SK-N-SH (cell line): ENCODE measurements at regions not wholly inside any gene's neighbourhood (a gene's known extent, or its start where the extent isn't known, plus 50 kb on each side); places are given as distances from the start of the nearest gene placed in this dataset.

Experiments used
- CTCF ChIA-PET: fragments of 300-600, 350-600 bp; formaldehyde crosslinking; extraction: SDS; loops from one replicate; lab custom pipeline; 2021; lab: Yijun Ruan, JAX
- POLR2A ChIA-PET: fragments of 350-600 bp; sonication (Branson Sonifier 250); formaldehyde crosslinking; extraction: SDS; loops from one replicate; lab custom pipeline; 2020; ENCODE audit warnings: antibody characterized with exemption, inconsistent platforms; lab: Yijun Ruan, JAX
- DNase-seq: peaks from one replicate; pipeline ENCODE4 v3.0.0; 2012
- H2AFZ ChIP-seq: fragments of 200-600 bp; sonication (generic); 2 replicates; pipeline ENCODE4 v1.8.1; 2016; ENCODE audit warnings: antibody characterized with exemption, mild to moderate bottlenecking, low read depth
- H3F3A ChIP-seq: fragments of 200-600 bp; sonication (generic); replicated peaks from 2 replicates; pipeline ENCODE3; 2016; ENCODE audit warnings: antibody characterized with exemption, mild to moderate bottlenecking; ENCODE audit not compliant: insufficient read depth
- H3K27ac ChIP-seq, 2 experiments: fragments of 200-500 bp in 1 of 2; fragments of 200-600 bp in 1 of 2; sonication (Bioruptor generic) in 1 of 2; sonication (generic), shearing (Covaris generic) in 1 of 2; 2 replicates each; pipeline versions ENCODE4 v1.5.1 to v1.6.1; 2014 to 2016; ENCODE audit warnings: low read depth in 2 of 2, inconsistent platforms in 1 of 2, low read length in 1 of 2, mild to moderate bottlenecking in 1 of 2, mixed read lengths in 1 of 2
- H3K27me3 ChIP-seq: fragments of 200-600 bp; sonication (generic), shearing (Covaris generic); 2 replicates; pipeline ENCODE4 v1.6.1; 2016; ENCODE audit warnings: mixed run types; ENCODE audit not compliant: insufficient read depth
- H3K36me3 ChIP-seq, 2 experiments: fragments of 200-500 bp in 1 of 2; fragments of 200-600 bp in 1 of 2; sonication (Bioruptor generic) in 1 of 2; sonication (generic) in 1 of 2; replicated peaks in 1 of 2; 2 replicates each; pipeline versions ENCODE3 to v1.5.1; 2014 to 2016; ENCODE audit warnings: low read length in 1 of 2, mild to moderate bottlenecking in 1 of 2; ENCODE audit not compliant: insufficient read depth in 2 of 2, control insufficient read depth in 1 of 2
- H3K4me1 ChIP-seq, 2 experiments: fragments of 200-500 bp in 1 of 2; fragments of 200-600 bp in 1 of 2; sonication (Bioruptor generic) in 1 of 2; sonication (generic), shearing (Covaris generic) in 1 of 2; 2 replicates each; pipeline versions ENCODE4 v1.5.1 to v1.6.1; 2014 to 2016; ENCODE audit warnings: low read depth in 1 of 2, low read length in 1 of 2, mixed run types in 1 of 2; ENCODE audit not compliant: insufficient read depth in 2 of 2, control insufficient read depth in 1 of 2
- H3K4me2 ChIP-seq: fragments of 200-600 bp; sonication (generic), shearing (Covaris generic); 2 replicates; pipeline ENCODE4 v1.6.1; 2017; ENCODE audit warnings: mixed run types
- H3K4me3 ChIP-seq, 2 experiments: fragments of 200-500 bp in 1 of 2; fragments of 200-600 bp in 1 of 2; sonication (Bioruptor generic) in 1 of 2; sonication (generic), shearing (Covaris generic) in 1 of 2; 2 replicates each; pipeline versions ENCODE4 v1.5.1 to v1.8.1; 2014 to 2016; ENCODE audit warnings: low read depth in 2 of 2, inconsistent platforms in 1 of 2, low read length in 1 of 2, mild to moderate bottlenecking in 1 of 2, mixed read lengths in 1 of 2, moderate library complexity in 1 of 2
- H3K79me2 ChIP-seq: fragments of 200-600 bp; sonication (generic); 2 replicates; pipeline ENCODE4 v1.8.1; 2017; ENCODE audit warnings: mild to moderate bottlenecking; ENCODE audit not compliant: insufficient read depth
- H3K9ac ChIP-seq: fragments of 200-600 bp; sonication (generic); 2 replicates; pipeline ENCODE4 v1.6.1; 2017; ENCODE audit warnings: mixed run types
- H3K9me2 ChIP-seq: fragments of 200-600 bp; sonication (generic); 2 replicates; pipeline ENCODE4 v1.6.1; 2017; ENCODE audit warnings: mixed run types
- H3K9me3 ChIP-seq: fragments of 200-600 bp; sonication (generic); 2 replicates; pipeline ENCODE4 v1.6.1; 2017; ENCODE audit warnings: mixed run types, mild to moderate bottlenecking, moderate library complexity
- H4K20me1 ChIP-seq: fragments of 200-600 bp; sonication (generic); 2 replicates; pipeline ENCODE4 v1.6.1; 2017; ENCODE audit warnings: mild to moderate bottlenecking, mixed run types; ENCODE audit not compliant: insufficient read depth
- CHD2 ChIP-seq: fragments of 150-350 bp; IDR thresholded peaks from 2 replicates; pipeline ENCODE4 v1.6.1; 2018; ENCODE audit warnings: low read length; ENCODE audit not compliant: partially characterized antibody
- CTCF ChIP-seq: fragments of 200-600 bp; sonication (generic); IDR thresholded peaks from 2 replicates; pipeline ENCODE4 v1.6.1; 2017; ENCODE audit warnings: antibody characterized with exemption, mild to moderate bottlenecking, moderate library complexity
- EZH2phosphoT487 ChIP-seq: fragments of 200-600 bp; sonication (generic); IDR thresholded peaks from 2 replicates; pipeline ENCODE4 v1.6.1; 2017; ENCODE audit warnings: low read depth, mixed run types, mild to moderate bottlenecking, antibody characterized with exemption, moderate library complexity, borderline replicate concordance
- FOXJ3 ChIP-seq: sonication (generic); formaldehyde crosslinking; IDR thresholded peaks from 2 replicates; pipeline ENCODE4 v1.5.1; 2020; ENCODE audit warnings: mild to moderate bottlenecking, missing genetic modification reagents
- GABPA ChIP-seq: IDR thresholded peaks from 2 replicates; pipeline ENCODE4 v1.4.0; 2012; ENCODE audit warnings: low read depth, mild to moderate bottlenecking
- GATA2 ChIP-seq: sonication (generic); formaldehyde crosslinking; IDR thresholded peaks from 2 replicates; pipeline ENCODE4 v1.5.0; 2020; ENCODE audit warnings: mild to moderate bottlenecking, missing genetic modification reagents
- JUND ChIP-seq: IDR thresholded peaks from 2 replicates; pipeline ENCODE4 v1.4.0; 2012
- MEF2A ChIP-seq: IDR thresholded peaks from 2 replicates; pipeline ENCODE4 v1.4.0; 2012; ENCODE audit warnings: low read depth, borderline replicate concordance
- POLR2AphosphoS5 ChIP-seq: IDR thresholded peaks from 2 replicates; pipeline ENCODE4 v1.6.1; 2012; ENCODE audit warnings: low read depth, low read length
- REST ChIP-seq: IDR thresholded peaks from 2 replicates; pipeline ENCODE4 v1.6.1; 2012; ENCODE audit warnings: mild to moderate bottlenecking, low read depth, low read length, moderate library complexity
- RXRA ChIP-seq: IDR thresholded peaks from 2 replicates; pipeline ENCODE4 v1.4.0; 2012; ENCODE audit warnings: low read depth, mild to moderate bottlenecking, borderline replicate concordance
- SIN3A ChIP-seq: IDR thresholded peaks from 2 replicates; pipeline ENCODE4 v1.6.1; 2012; ENCODE audit warnings: low read depth, mild to moderate bottlenecking, low read length, moderate library complexity, borderline replicate concordance
- TAF1 ChIP-seq: IDR thresholded peaks from 2 replicates; pipeline ENCODE4 v1.6.1; 2012; ENCODE audit warnings: low read depth, mild to moderate bottlenecking, low read length, moderate library complexity, borderline replicate concordance
- USF1 ChIP-seq: IDR thresholded peaks from 2 replicates; pipeline ENCODE4 v1.4.0; 2012; ENCODE audit warnings: low read depth, borderline replicate concordance
- USF2 ChIP-seq: fragments of 150-350 bp; IDR thresholded peaks from 2 replicates; pipeline ENCODE4 v1.6.1; 2017; ENCODE audit warnings: antibody characterized with exemption, low read length, low read depth, borderline replicate concordance
- YY1 ChIP-seq: IDR thresholded peaks from 2 replicates; pipeline ENCODE4 v1.4.0; 2012; ENCODE audit warnings: low read depth, mild to moderate bottlenecking
- WGBS: methylation state at CpG from one replicate; pipeline ENCODE4 v1.1.6; 2017; ENCODE audit warnings: low lambda C conversion rate; 5-methylcytosine and 5-hydroxymethylcytosine counted together
- TF ChIP-seq, protein P1 (sequence below): fragments of 150-350 bp; IDR thresholded peaks from 2 replicates; pipeline ENCODE4 v1.6.1; 2016; ENCODE audit warnings: mild to moderate bottlenecking, low read depth, low read length

DNA sequence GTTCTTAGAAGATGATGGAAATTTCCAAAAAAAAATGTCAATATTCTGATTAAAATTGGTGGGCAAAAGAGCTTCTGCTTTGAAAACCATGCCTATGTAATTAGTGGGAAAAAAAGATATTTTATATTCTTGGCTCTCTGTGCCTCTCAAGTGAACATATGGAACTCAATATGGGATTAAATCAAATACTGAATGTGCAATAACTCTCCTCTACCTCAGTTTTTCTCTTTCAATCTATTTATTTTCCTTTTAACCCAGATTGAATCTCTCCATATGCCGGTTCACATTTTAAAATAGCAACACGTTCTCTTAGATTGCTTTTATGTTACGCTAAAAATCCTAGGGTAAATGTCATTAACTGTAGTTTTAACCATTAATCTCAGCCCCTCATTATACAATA is 224.2 kb upstream of the PABPC4L start:
- H4K20me1 ChIP-seq: no peaks in the 10 kb centered on the region
- no peak overlapping the region for H3K4me2 ChIP-seq
- no peaks in the 10 kb centered on the region for H3K27me3 ChIP-seq
- H2AFZ ChIP-seq: no peak overlapping the region
- no peaks in the 10 kb centered on the region for H3K36me3 ChIP-seq
- POLR2A ChIA-PET: no interaction called here
- no peaks in the 10 kb centered on the region for H3F3A ChIP-seq
- WGBS: 21% methylated on average over 3 of the region's 3 CpGs
- no peaks in the 10 kb centered on the region for H3K79me2 ChIP-seq
- no peaks in the 10 kb centered on the region for H3K9me2 ChIP-seq
- no peak for DNase-seq
- no peak overlapping the region for H3K9ac ChIP-seq
- TF ChIP-seq FOXJ3 (CRISPR knock-in tag): no peak
- no peak for TF ChIP-seq YY1
- TF ChIP-seq JUND: no peak
- no peak for TF ChIP-seq USF2
- no peak for TF ChIP-seq GATA2 (CRISPR knock-in tag)
- no peak for TF ChIP-seq REST
- TF ChIP-seq GABPA: no peak
- no peak for TF ChIP-seq CTCF
- H3K9me3 ChIP-seq: no peaks in the 10 kb centered on the region
- no peak overlapping the region for H3K27ac ChIP-seq
- no peak overlapping the region for H3K4me3 ChIP-seq
- H3K4me1 ChIP-seq: no peaks in the 10 kb centered on the region; a peak in 1 of 4 replicates
- CTCF ChIA-PET: no interaction called here

GRCh38 chr4:134422776-134423175 is 221.2 kb upstream of the PABPC4L start:
- Histone ChIP-seq H2AFZ (no peak overlapping the region), H3K4me3 (no peak overlapping the region), H4K20me1 (no peaks in the 10 kb centered on the region), H3K27me3 (no peaks in the 10 kb centered on the region), H3K36me3 (no peaks in the 10 kb centered on the region), H3K9me3 (no peaks in the 10 kb centered on the region), H3K4me1 (no peaks in the 10 kb centered on the region; a peak in 1 of 4 replicates), H3K9me2 (no peaks in the 10 kb centered on the region), H3K79me2 (no peaks in the 10 kb centered on the region), H3K9ac (no peak overlapping the region), H3K4me2 (no peak overlapping the region), H3K27ac (no peak overlapping the region), H3F3A (no peaks in the 10 kb centered on the region)
- ChIA-PET CTCF (interaction anchor here (0.8 kb wide), 1 partner anchor 8 kb away, joined by 3 read pairs; no protein-coding TSS in a partner anchor), POLR2A (no interaction called here)
- WGBS: 0% methylated on average over 1 of the region's 1 CpG
- DNase-seq: no peak
- TF ChIP-seq EZH2phosphoT487 (no peak), SIN3A (no peak), FOXJ3 (CRISPR knock-in tag) (no peak), TAF1 (no peak), RXRA (no peak), CTCF (no peak), POLR2AphosphoS5 (no peak), JUND (no peak), MEF2A (no peak), CHD2 (no peak), GABPA (no peak), USF1 (no peak)
- TF ChIP-seq, protein P1, sequence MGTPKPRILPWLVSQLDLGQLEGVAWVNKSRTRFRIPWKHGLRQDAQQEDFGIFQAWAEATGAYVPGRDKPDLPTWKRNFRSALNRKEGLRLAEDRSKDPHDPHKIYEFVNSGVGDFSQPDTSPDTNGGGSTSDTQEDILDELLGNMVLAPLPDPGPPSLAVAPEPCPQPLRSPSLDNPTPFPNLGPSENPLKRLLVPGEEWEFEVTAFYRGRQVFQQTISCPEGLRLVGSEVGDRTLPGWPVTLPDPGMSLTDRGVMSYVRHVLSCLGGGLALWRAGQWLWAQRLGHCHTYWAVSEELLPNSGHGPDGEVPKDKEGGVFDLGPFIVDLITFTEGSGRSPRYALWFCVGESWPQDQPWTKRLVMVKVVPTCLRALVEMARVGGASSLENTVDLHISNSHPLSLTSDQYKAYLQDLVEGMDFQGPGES: no peak
